ENCODE measurements at regions not wholly inside any gene's neighbourhood (a gene's known extent, or its start where the extent isn't known, plus 50 kb on each side); places are given as distances from the start of the nearest gene placed in this dataset.
"Not testable (repeated sequence)": the region's sequence is repeated elsewhere in the genome, so short reads cannot be mapped to it uniquely, and the experiment has no call there.

- DNase-seq (ENCODE audit: low read depth in 4 of 4, low spot score in 2 of 4) = not testable (repeated sequence)
These were observed 178.7 kb downstream of the NPIPA8 start for GRCh38 chr16:18157854-18158253.

GRCh38 chr16:18152832-18153231, 183.7 kb downstream of the NPIPA8 start:
- DNase-seq (ENCODE audit: low read depth in 4 of 4, low spot score in 2 of 4) = not testable (repeated sequence)

- DNase-seq (ENCODE audit: low read depth in 4 of 4, low spot score in 2 of 4) = not testable (repeated sequence)
These were observed 188.4 kb downstream of the NPIPA8 start for GRCh38 chr16:18148132-18148531.

DNA sequence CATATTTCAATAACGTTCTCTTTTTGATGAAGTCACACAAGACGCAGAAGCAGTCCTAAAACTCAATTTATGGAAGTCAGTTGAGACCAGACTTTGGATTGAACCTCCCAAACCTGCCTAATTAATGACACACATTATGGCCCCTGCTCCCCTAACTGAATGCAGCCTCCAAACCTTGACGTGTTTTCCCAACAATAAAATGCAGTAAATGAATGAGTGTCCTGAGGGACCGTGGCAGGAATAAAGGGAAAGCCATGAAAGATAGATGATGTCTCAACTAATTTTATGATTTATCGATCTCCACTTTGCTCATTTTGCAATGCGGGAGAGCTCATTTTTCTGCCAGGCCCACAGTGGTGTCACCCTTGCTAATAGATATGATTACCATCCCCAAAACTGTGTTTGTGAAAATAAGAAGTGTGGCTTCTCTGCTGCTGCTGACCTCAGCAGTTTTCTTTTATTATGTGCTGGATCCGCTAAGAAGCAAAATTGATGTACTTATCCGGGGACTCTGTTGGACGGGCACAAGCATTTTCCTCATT, 189.9 kb downstream of the NPIPA8 start:
- DNase-seq (ENCODE audit: low read depth in 4 of 4, low spot score in 2 of 4) = not testable (repeated sequence)

DNA sequence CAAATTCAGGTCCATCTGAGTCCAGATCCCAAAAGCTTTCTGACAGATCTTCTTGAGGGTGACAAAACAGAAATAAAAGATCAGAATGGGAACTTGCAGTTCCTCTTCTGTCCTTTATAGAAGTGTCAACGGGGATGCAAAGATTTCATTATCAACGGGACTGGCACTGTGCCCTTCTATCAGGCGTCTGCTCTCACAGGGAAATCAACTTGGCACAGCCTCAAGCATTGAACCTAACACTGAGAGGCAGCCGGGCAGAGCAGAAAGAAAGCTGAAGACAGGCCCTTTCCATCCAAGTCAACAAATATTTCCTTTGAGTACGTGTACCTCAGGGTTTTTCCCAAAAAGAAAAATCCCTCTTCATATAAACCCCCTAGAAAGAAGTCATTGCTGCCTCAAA, 194.5 kb downstream of the NPIPA8 start:
- DNase-seq (ENCODE audit: low read depth in 4 of 4, low spot score in 2 of 4) = not testable (repeated sequence)

GRCh38 chr16:18136288-18136687, 200.2 kb downstream of the NPIPA8 start:
- not testable (repeated sequence) for DNase-seq (ENCODE audit: low read depth in 4 of 4, low spot score in 2 of 4)

- DNase-seq (ENCODE audit: low read depth in 4 of 4, low spot score in 2 of 4) = not testable (repeated sequence)
These were observed 201.5 kb downstream of the NPIPA8 start for GRCh38 chr16:18135024-18135423.

DNA sequence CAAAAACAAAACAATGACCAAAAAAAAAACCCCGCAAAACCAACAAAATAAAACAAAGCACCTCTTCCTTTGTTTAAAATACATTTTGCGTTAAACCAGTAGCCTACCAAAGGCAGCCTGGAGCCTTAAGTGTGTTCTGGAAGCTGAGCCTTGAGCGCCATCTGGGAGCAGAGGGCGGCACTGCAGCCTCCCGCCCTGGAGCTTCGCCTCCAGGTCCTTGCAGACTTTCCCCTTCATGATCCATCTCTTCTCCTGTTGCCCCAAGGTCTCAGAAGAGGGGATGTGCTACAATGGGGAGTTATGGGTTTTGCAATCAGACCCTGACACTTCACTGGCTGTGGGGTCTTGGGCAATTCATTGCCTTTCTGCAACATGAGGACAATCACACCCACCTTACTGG, 204.9 kb downstream of the NPIPA8 start:
- not testable (repeated sequence) for DNase-seq (ENCODE audit: low read depth in 4 of 4, low spot score in 2 of 4)

GRCh38 chr16:18130478-18131120, 205.9 kb downstream of the NPIPA8 start:
- not testable (repeated sequence) for DNase-seq (ENCODE audit: low read depth in 4 of 4, low spot score in 2 of 4)

GRCh38 chr16:18127033-18127432, 209.5 kb downstream of the NPIPA8 start:
- DNase-seq (ENCODE audit: low read depth in 4 of 4, low spot score in 2 of 4) = not testable (repeated sequence)

GRCh38 chr16:18119092-18119491, 217.4 kb downstream of the NPIPA8 start:
- DNase-seq (ENCODE audit: low read depth in 4 of 4, low spot score in 2 of 4) = not testable (repeated sequence)

DNA sequence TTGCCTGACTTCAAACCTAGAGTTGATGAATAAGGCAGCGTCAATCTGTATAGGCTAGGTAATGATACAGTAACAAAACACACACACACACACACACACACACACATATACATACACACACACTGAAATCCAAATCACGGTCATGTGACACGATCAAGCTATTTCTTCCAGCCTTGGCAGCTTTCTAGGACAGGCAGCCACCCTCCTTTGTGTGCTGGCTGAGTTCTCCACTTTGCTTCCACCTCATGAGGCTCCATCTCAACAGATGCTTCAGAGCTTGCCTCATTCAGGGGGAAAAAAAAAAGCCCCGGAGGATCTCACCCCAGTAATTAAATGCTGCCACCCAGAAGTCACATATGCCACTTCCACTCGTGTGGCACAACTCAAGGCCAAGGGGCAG, 217.9 kb downstream of the NPIPA8 start:
- not testable (repeated sequence) for DNase-seq (ENCODE audit: low read depth in 4 of 4, low spot score in 2 of 4)

GRCh38 chr16:18118071-18118470, 218.5 kb downstream of the NPIPA8 start:
- peak in 1 of 4 donors; percentile 2 for DNase-seq (ENCODE audit: low read depth in 4 of 4, low spot score in 2 of 4)

GRCh38 chr16:18104412-18104811, 232.1 kb downstream of the NPIPA8 start:
- DNase-seq (ENCODE audit: low read depth in 4 of 4, low spot score in 2 of 4) = not testable (repeated sequence)

DNA sequence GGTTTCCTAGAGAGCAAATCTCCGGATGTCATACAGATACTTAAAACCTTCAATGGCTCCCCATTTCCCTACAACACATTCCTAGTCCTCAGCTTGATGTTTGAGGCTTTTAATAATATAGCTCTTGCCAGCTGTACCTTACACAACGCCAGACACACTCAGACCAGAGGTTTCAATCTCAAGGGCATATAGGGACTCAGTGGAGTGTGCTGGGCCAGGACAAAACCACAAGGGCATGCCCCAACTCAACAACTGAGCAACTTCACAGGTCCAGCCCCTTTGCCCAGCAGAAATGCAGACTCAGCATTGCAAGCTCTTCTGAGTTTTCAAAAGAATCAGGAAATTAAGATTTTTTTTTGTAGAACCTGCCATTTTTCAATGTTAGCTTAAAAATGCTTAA, 235.5 kb downstream of the NPIPA8 start:
- DNase-seq (ENCODE audit: low read depth in 4 of 4, low spot score in 2 of 4) = not testable (repeated sequence)

DNA sequence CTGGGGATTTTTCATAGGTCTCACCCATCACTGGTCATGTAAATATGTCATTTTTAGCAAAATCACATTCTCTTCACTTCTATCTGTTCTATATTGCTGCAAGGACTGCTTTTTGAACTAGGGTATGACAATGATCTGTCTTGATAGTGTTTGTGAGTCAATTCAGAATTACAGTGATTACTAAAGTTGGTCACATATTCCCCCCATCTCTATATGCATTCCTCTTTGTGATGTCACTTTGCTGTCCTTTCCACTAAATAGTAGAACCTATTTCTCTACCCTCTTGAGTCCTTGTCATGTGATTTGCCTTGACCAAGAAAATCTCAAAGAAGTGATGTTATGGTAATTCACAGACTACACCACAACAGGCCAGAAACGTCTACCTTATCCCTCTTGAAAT, 243.9 kb downstream of the NPIPA8 start:
- DNase-seq (ENCODE audit: low read depth in 4 of 4, low spot score in 2 of 4) = not testable (repeated sequence)

- DNase-seq (ENCODE audit: low read depth in 4 of 4, low spot score in 2 of 4) = not testable (repeated sequence)
These were observed 255.7 kb downstream of the NPIPA8 start for GRCh38 chr16:18080658-18081363.

GRCh38 chr16:18077910-18078309, 258.6 kb downstream of the NPIPA8 start:
- DNase-seq (ENCODE audit: low read depth in 4 of 4, low spot score in 2 of 4) = not testable (repeated sequence)

DNA sequence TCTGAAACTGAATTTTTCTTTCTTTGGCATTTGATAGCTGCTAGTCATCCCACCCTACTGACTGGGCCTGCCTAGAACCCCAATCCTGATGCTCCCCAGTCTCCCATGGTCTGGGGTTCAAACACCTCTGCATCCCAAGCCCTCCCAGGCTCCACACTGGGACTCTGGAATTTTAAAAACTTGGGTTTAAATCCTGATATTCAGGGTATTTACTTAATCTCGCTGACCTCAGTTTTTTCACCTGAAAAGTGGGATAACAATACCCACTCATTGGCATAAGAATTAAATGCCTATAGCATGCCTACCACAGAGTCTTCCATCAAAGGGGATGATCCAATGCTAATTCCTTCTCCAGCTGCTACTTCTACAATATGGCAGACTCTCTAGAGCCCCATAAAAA, 264.4 kb downstream of the NPIPA8 start:
- DNase-seq (ENCODE audit: low read depth in 4 of 4, low spot score in 2 of 4) = no peak

GRCh38 chr16:18069683-18070082, 266.9 kb downstream of the NPIPA8 start:
- DNase-seq (ENCODE audit: low read depth in 4 of 4, low spot score in 2 of 4) = no peak

- DNase-seq (ENCODE audit: low read depth in 4 of 4, low spot score in 2 of 4) = no peak
These were observed 268.1 kb downstream of the NPIPA8 start for GRCh38 chr16:18068477-18068876.

- DNase-seq (ENCODE audit: low read depth in 4 of 4, low spot score in 2 of 4) = no peak
These were observed 273.8 kb downstream of the NPIPA8 start for GRCh38 chr16:18062713-18063112.
